HepG2 (cell line): ENCODE measurements at regions not wholly inside any gene's neighbourhood (a gene's known extent, or its start where the extent isn't known, plus 50 kb on each side); places are given as distances from the start of the nearest gene placed in this dataset.

Experiments
- ATAC-seq: fragments of 200-7000 bp; cut with Tn5 transposase; 3 replicates; pipeline ENCODE4 v1.9.1; 2020; ENCODE audit warnings: mild to moderate bottlenecking, moderate library complexity
- BruUV-seq: library from RNA; stranded (reverse); fragments of 400-500 nt; replicated peaks from 2 replicates; lab custom pipeline; 2021; lab: Mats Ljungman, UMichigan
- CTCF ChIA-PET: fragments of 300-600 bp; formaldehyde crosslinking; extraction: SDS; loops from one replicate; lab custom pipeline; 2021; ENCODE audit warnings: low total read pairs, inconsistent platforms, low intra/inter-chr PET ratio; lab: Yijun Ruan, JAX
- POLR2A ChIA-PET: fragments of 350-600 bp; sonication (Branson Sonifier 250); formaldehyde crosslinking; loops from one replicate; lab custom pipeline; 2020; ENCODE audit warnings: antibody characterized with exemption, inconsistent platforms; lab: Yijun Ruan, JAX
- DNase-seq: peaks from one replicate; pipeline ENCODE4 v3.0.0-alpha.2; 2015; ENCODE audit warnings: low spot score
- FAIRE-seq: peaks from 3 replicates; lab custom pipeline; 2011; peaks lifted over from hg19 to GRCh38; lab: Jason Lieb, UNC
- H2AFZ ChIP-seq: one replicate; pipeline ENCODE4 v1.6.1; 2011; ENCODE audit warnings: low read length, inconsistent platforms
- H3K27ac ChIP-seq: fragments of 300-600 bp; 3 replicates; pipeline ENCODE4 v1.8.0; 2011; ENCODE audit warnings: mixed run types, mild to moderate bottlenecking, mixed read lengths, low read length, inconsistent platforms; ENCODE audit not compliant: insufficient read depth; ENCODE audit errors: extremely low read length
- H3K27me3 ChIP-seq, 2 experiments: fragments of 200-600 bp in 1 of 2; 2 replicates in 1 of 2; 3 replicates in 1 of 2; pipeline versions ENCODE4 v1.6.0 to v1.8.0; 2011; ENCODE audit warnings: low read length in 2 of 2, mild to moderate bottlenecking in 2 of 2, moderate library complexity in 2 of 2, inconsistent platforms in 1 of 2; ENCODE audit not compliant: insufficient read depth in 2 of 2, control insufficient read depth in 1 of 2
- H3K36me3 ChIP-seq, 2 experiments: fragments of 200-600 bp in 1 of 2; replicated peaks in 1 of 2; 2 replicates in 1 of 2; 3 replicates in 1 of 2; pipeline versions ENCODE4 v1.5.1 to v1.8.0; 2011; ENCODE audit warnings: low read length in 2 of 2, inconsistent platforms in 1 of 2; ENCODE audit not compliant: insufficient read depth in 2 of 2, control insufficient read depth in 1 of 2
- H3K4me1 ChIP-seq: 2 replicates; pipeline ENCODE4 v1.5.1; 2012; ENCODE audit warnings: low read length, inconsistent platforms; ENCODE audit not compliant: insufficient read depth
- H3K4me2 ChIP-seq: 2 replicates; pipeline ENCODE4 v1.6.0; 2011; ENCODE audit warnings: low read depth, low read length, inconsistent platforms
- H3K4me3 ChIP-seq, 3 experiments: fragments of 200-600 bp in 1 of 3; sonication (generic), shearing (Covaris generic) in 1 of 3; replicated peaks in 1 of 3; 2 replicates each; pipeline ENCODE4 v1.5.1; 2011 to 2016; ENCODE audit warnings: low read length in 3 of 3, inconsistent platforms in 2 of 3, low read depth in 2 of 3, mild to moderate bottlenecking in 2 of 3, control low read depth in 1 of 3, mixed read lengths in 1 of 3; ENCODE audit not compliant: insufficient read depth in 1 of 3
- H3K79me2 ChIP-seq: one replicate; pipeline ENCODE4 v1.6.1; 2011; ENCODE audit warnings: low read length, inconsistent platforms; ENCODE audit not compliant: insufficient read depth
- H3K9ac ChIP-seq: 2 replicates; pipeline ENCODE4 v1.6.0; 2011; ENCODE audit warnings: mild to moderate bottlenecking, low read depth, low read length, inconsistent platforms; ENCODE audit not compliant: insufficient read depth
- H3K9me3 ChIP-seq: 2 replicates; pipeline ENCODE4 v1.5.1; 2012; ENCODE audit warnings: mild to moderate bottlenecking, low read length
- H4K20me1 ChIP-seq: 2 replicates; pipeline ENCODE4 v1.6.0; 2011; ENCODE audit warnings: inconsistent platforms, mild to moderate bottlenecking, low read length, moderate library complexity; ENCODE audit not compliant: insufficient read depth
- CAMTA2 ChIP-seq: sonication (generic); formaldehyde crosslinking; IDR thresholded peaks from 2 replicates; pipeline ENCODE4 v1.4.0; 2020; ENCODE audit warnings: mild to moderate bottlenecking, missing genetic modification reagents, borderline replicate concordance
- EED ChIP-seq: sonication (generic); formaldehyde crosslinking; IDR thresholded peaks from 2 replicates; pipeline ENCODE4 v1.5.0; 2020; ENCODE audit warnings: mild to moderate bottlenecking, missing genetic modification reagents
- PLRG1 ChIP-seq: fragments of 450-650 bp; conservative IDR thresholded peaks from 2 replicates; pipeline ENCODE4 v1.6.1; 2016
- TCF7 ChIP-seq: sonication (generic); IDR thresholded peaks from 2 replicates; pipeline ENCODE4 v1.6.1; 2016; ENCODE audit warnings: antibody characterized with exemption, low read depth
- U2AF2 ChIP-seq: fragments of 200-400 bp; formaldehyde crosslinking; IDR thresholded peaks from 2 replicates; pipeline ENCODE4 v1.6.1; 2017; ENCODE audit warnings: low read depth, mild to moderate bottlenecking, low read length
- ZNF17 ChIP-seq: sonication (generic); formaldehyde crosslinking; IDR thresholded peaks from 2 replicates; pipeline ENCODE4 v1.5.0; 2020; ENCODE audit warnings: mild to moderate bottlenecking, missing genetic modification reagents
- ZNF230 ChIP-seq: sonication (generic); formaldehyde crosslinking; IDR thresholded peaks from 2 replicates; pipeline ENCODE4 v1.4.0; 2020; ENCODE audit warnings: mild to moderate bottlenecking, missing genetic modification reagents
- ZNF713 ChIP-seq: sonication (generic); formaldehyde crosslinking; IDR thresholded peaks from 2 replicates; pipeline ENCODE4 v1.4.0; 2020; ENCODE audit warnings: mild to moderate bottlenecking, missing genetic modification reagents
- ZNF720 ChIP-seq: sonication (generic); formaldehyde crosslinking; IDR thresholded peaks from 2 replicates; pipeline ENCODE4 v1.4.0; 2020; ENCODE audit warnings: missing genetic modification reagents
- WGBS: methylation state at CpG from one replicate; pipeline ENCODE4 v1.1.6; 2017; ENCODE audit warnings: low lambda C conversion rate; 5-methylcytosine and 5-hydroxymethylcytosine counted together
- in situ Hi-C: cut with HindIII; loops from 2 replicates; pipeline ENCODE4 v1.10.0; 2017; ENCODE audit warnings: low pct_unique_long_range_greater_than_20kb; ENCODE audit not compliant: extremely low pct_ligation_motif_present
- intact Hi-C: fragments of 100-400 bp; cut with micrococcal nuclease; formaldehyde crosslinking; loops from one replicate; pipeline ENCODE4 v1.10.0; 2022; ENCODE audit not compliant: unreplicated experiment
- TF ChIP-seq, protein P1 (sequence below): sonication (generic); formaldehyde crosslinking; IDR thresholded peaks from 2 replicates; pipeline ENCODE4 v1.4.0; 2020; ENCODE audit warnings: missing genetic modification reagents, borderline replicate concordance
- TF ChIP-seq, protein P2 (sequence below): sonication (generic); formaldehyde crosslinking; IDR thresholded peaks from 2 replicates; pipeline ENCODE4 v1.4.0; 2020; ENCODE audit warnings: missing genetic modification reagents

GRCh38 chr9:111148052-111149017 lies 110.1 kb upstream of the LPAR1 start:
- Histone ChIP-seq H3K27ac (no peak overlapping the region), H4K20me1 (no peaks in the 10 kb centered on the region), H3K36me3 (no peaks in the 10 kb centered on the region), H3K9me3 (no peaks in the 10 kb centered on the region), H3K4me3 (no peak overlapping the region), H3K27me3 (peaks cover 0 to 3% of the 10 kb centered on the region in 2 experiments; a peak in 1 of 5 replicates), H2AFZ (no peak overlapping the region), H3K4me1 (no peaks in the 10 kb centered on the region)
- ChIA-PET POLR2A (no interaction called here), CTCF (no interaction called here)
- intact Hi-C loops, result loop anchor here (1.0 kb wide), 1 partner anchor 112 kb away; no protein-coding TSS in a partner anchor
- BruUV-seq, result no TSS peak
- DNase-seq (no peak), ATAC-seq (no peak)
- 11% methylated on average over 10 of the region's 10 CpGs for WGBS
- no peak for TF ChIP-seq ZNF720
- no peak for TF ChIP-seq CAMTA2 (CRISPR knock-in tag)
- no peak for TF ChIP-seq TCF7
- TF ChIP-seq, all 625 proteins: peak for 0
- Histone ChIP-seq H3K9ac (no peak overlapping the region), H3K79me2 (no peaks in the 10 kb centered on the region), H3K4me2 (no peak overlapping the region)
- no peak for FAIRE-seq
- in situ Hi-C loops, result no loop called here

- FAIRE-seq (no peak), DNase-seq (no peak), ATAC-seq (no peak)
- POLR2A ChIA-PET, result no interaction called here
- no peaks in the 10 kb centered on the region for H3K4me1 ChIP-seq
- in situ Hi-C loops (no loop called here), intact Hi-C loops (no loop called here)
- no peak overlapping the region for H3K4me2 ChIP-seq
- no peak overlapping the region for H2AFZ ChIP-seq
- WGBS, result 2% methylated on average over 3 of the region's 3 CpGs
- no peaks in the 10 kb centered on the region for H3K9me3 ChIP-seq
- no peak overlapping the region for H3K27ac ChIP-seq
- H3K9ac ChIP-seq, result no peak overlapping the region
- CTCF ChIA-PET, result no interaction called here
- BruUV-seq, result no TSS peak
- no peaks in the 10 kb centered on the region for H3K36me3 ChIP-seq
- peaks cover 0 to 3% of the 10 kb centered on the region in 2 experiments; a peak in 1 of 5 replicates for H3K27me3 ChIP-seq
- no peak for TF ChIP-seq ZNF230 (CRISPR knock-in tag)
- TF ChIP-seq, protein P1, sequence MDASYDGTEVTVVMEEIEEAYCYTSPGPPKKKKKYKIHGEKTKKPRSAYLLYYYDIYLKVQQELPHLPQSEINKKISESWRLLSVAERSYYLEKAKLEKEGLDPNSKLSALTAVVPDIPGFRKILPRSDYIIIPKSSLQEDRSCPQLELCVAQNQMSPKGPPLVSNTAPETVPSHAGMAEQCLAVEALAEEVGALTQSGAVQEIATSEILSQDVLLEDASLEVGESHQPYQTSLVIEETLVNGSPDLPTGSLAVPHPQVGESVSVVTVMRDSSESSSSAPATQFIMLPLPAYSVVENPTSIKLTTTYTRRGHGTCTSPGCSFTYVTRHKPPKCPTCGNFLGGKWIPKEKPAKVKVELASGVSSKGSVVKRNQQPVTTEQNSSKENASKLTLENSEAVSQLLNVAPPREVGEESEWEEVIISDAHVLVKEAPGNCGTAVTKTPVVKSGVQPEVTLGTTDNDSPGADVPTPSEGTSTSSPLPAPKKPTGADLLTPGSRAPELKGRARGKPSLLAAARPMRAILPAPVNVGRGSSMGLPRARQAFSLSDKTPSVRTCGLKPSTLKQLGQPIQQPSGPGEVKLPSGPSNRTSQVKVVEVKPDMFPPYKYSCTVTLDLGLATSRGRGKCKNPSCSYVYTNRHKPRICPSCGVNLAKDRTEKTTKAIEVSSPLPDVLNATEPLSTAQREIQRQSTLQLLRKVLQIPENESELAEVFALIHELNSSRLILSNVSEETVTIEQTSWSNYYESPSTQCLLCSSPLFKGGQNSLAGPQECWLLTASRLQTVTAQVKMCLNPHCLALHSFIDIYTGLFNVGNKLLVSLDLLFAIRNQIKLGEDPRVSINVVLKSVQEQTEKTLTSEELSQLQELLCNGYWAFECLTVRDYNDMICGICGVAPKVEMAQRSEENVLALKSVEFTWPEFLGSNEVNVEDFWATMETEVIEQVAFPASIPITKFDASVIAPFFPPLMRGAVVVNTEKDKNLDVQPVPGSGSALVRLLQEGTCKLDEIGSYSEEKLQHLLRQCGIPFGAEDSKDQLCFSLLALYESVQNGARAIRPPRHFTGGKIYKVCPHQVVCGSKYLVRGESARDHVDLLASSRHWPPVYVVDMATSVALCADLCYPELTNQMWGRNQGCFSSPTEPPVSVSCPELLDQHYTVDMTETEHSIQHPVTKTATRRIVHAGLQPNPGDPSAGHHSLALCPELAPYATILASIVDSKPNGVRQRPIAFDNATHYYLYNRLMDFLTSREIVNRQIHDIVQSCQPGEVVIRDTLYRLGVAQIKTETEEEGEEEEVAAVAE, result no peak
- TF ChIP-seq, protein P2, sequence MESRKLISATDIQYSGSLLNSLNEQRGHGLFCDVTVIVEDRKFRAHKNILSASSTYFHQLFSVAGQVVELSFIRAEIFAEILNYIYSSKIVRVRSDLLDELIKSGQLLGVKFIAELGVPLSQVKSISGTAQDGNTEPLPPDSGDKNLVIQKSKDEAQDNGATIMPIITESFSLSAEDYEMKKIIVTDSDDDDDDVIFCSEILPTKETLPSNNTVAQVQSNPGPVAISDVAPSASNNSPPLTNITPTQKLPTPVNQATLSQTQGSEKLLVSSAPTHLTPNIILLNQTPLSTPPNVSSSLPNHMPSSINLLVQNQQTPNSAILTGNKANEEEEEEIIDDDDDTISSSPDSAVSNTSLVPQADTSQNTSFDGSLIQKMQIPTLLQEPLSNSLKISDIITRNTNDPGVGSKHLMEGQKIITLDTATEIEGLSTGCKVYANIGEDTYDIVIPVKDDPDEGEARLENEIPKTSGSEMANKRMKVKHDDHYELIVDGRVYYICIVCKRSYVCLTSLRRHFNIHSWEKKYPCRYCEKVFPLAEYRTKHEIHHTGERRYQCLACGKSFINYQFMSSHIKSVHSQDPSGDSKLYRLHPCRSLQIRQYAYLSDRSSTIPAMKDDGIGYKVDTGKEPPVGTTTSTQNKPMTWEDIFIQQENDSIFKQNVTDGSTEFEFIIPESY (CRISPR knock-in tag), result no peak
- no peak for TF ChIP-seq PLRG1
- TF ChIP-seq EED (CRISPR knock-in tag), result no peak
- no peak for TF ChIP-seq ZNF713 (CRISPR knock-in tag)
- no peak for TF ChIP-seq U2AF2
- TF ChIP-seq ZNF17 (CRISPR knock-in tag), result no peak
- H3K4me3 ChIP-seq, result no peak overlapping the region
- no peaks in the 10 kb centered on the region for H4K20me1 ChIP-seq
- no peaks in the 10 kb centered on the region for H3K79me2 ChIP-seq
Observed at GRCh38 chr9:111147041-111147440, 108.8 kb upstream of the LPAR1 start.
